Natural killer cell (primary cell): ENCODE measurements at regions not wholly inside any gene's neighbourhood (a gene's known extent, or its start where the extent isn't known, plus 50 kb on each side); places are given as distances from the start of the nearest gene placed in this dataset.

Experiments
- ATAC-seq, 3 donors: fragments of 150-1000 bp in 2 of 3; fragments of 200-7000 bp in 1 of 3; cut with Tn5 transposase; 1 replicate in 1 of 3; 2 replicates in 2 of 3; pipeline ENCODE4 v1.10.0; 2021; ENCODE audit warnings: mild to moderate bottlenecking in 2 of 3, moderate library complexity in 2 of 3
- DNase-seq, 2 donors: peaks; one replicate each; pipeline versions ENCODE4 v3.0.0 to v3.0.0-alpha.2; 2013 to 2021; ENCODE audit warnings: mixed read lengths in 1 of 2
- H3K27ac ChIP-seq: one replicate; pipeline ENCODE4 v1.5.1; 2013; ENCODE audit warnings: mild to moderate bottlenecking, low read length
- H3K27me3 ChIP-seq: one replicate; pipeline ENCODE4 v1.6.1; 2013; ENCODE audit warnings: low read length; ENCODE audit not compliant: control insufficient read depth, insufficient read depth
- H3K36me3 ChIP-seq: one replicate; pipeline ENCODE4 v1.6.1; 2013; ENCODE audit warnings: low read length; ENCODE audit not compliant: control insufficient read depth, insufficient read depth
- H3K4me1 ChIP-seq: one replicate; pipeline ENCODE4 v1.6.1; 2013; ENCODE audit warnings: low read length; ENCODE audit not compliant: control insufficient read depth, insufficient read depth
- H3K4me3 ChIP-seq: one replicate; pipeline ENCODE4 v1.5.1; 2013; ENCODE audit warnings: low read length
- H3K9me3 ChIP-seq: one replicate; pipeline ENCODE4 v1.6.1; 2013; ENCODE audit warnings: low read length; ENCODE audit not compliant: control insufficient read depth, insufficient read depth
- H3K27ac Mint-ChIP-seq, 2 donors: one replicate each; pipeline ENCODE4 v1.8.0; 2022; ENCODE audit warnings: mild to moderate bottlenecking in 2 of 2, mixed read lengths in 2 of 2, moderate library complexity in 1 of 2
- H3K27me3 Mint-ChIP-seq, 2 donors: one replicate each; pipeline ENCODE4 v1.8.0; 2022; ENCODE audit warnings: low read depth in 2 of 2, mixed read lengths in 2 of 2
- H3K36me3 Mint-ChIP-seq: one replicate; pipeline ENCODE4 v1.8.0; 2022; ENCODE audit warnings: mixed read lengths
- H3K4me1 Mint-ChIP-seq, 2 donors: one replicate each; pipeline ENCODE4 v1.8.0; 2022; ENCODE audit warnings: mixed read lengths in 2 of 2
- H3K4me3 Mint-ChIP-seq: one replicate; pipeline ENCODE4 v1.8.0; 2022; ENCODE audit warnings: mild to moderate bottlenecking, moderate library complexity, mixed read lengths
- H3K9me3 Mint-ChIP-seq, 2 donors: one replicate each; pipeline ENCODE4 v1.8.0; 2022; ENCODE audit warnings: mixed read lengths in 2 of 2
- WGBS: methylation state at CpG from one replicate; pipeline ENCODE4 v1.1.7; 2013; ENCODE audit warnings: missing lambda C conversion rate; ENCODE audit not compliant: insufficient coverage; 5-methylcytosine and 5-hydroxymethylcytosine counted together
- intact Hi-C: fragments of 100-400 bp; cut with micrococcal nuclease; formaldehyde crosslinking; loops from one replicate; pipeline ENCODE4 v1.14.2; 2022
- TF ChIP-seq, protein P1 (sequence below): fragments of 200-600 bp; IDR thresholded peaks from one replicate; pipeline ENCODE4 v1.8.0; 2022; ENCODE audit warnings: antibody characterized with exemption

- Histone ChIP-seq H3K4me3 (no peak overlapping the region), H3K4me1 (no peaks in the 10 kb centered on the region), H3K27ac (no peak overlapping the region), H3K36me3 (no peaks in the 10 kb centered on the region), H3K27me3 (no peaks in the 10 kb centered on the region), H3K9me3 (peaks cover 9% of the 10 kb centered on the region)
- Mint-ChIP-seq H3K36me3 (no peaks in the 10 kb centered on the region), H3K27me3 (no peaks in the 10 kb centered on the region), H3K4me1 (no peaks in the 10 kb centered on the region), H3K27ac (no peak overlapping the region), H3K4me3 (no peak overlapping the region), H3K9me3 (peaks cover 11 to 12% of the 10 kb centered on the region in 2 donors)
- WGBS: 92% methylated on average over 31 of the region's 32 CpGs
- intact Hi-C loops: no loop called here
- DNase-seq: no peak
- TF ChIP-seq, protein P1, sequence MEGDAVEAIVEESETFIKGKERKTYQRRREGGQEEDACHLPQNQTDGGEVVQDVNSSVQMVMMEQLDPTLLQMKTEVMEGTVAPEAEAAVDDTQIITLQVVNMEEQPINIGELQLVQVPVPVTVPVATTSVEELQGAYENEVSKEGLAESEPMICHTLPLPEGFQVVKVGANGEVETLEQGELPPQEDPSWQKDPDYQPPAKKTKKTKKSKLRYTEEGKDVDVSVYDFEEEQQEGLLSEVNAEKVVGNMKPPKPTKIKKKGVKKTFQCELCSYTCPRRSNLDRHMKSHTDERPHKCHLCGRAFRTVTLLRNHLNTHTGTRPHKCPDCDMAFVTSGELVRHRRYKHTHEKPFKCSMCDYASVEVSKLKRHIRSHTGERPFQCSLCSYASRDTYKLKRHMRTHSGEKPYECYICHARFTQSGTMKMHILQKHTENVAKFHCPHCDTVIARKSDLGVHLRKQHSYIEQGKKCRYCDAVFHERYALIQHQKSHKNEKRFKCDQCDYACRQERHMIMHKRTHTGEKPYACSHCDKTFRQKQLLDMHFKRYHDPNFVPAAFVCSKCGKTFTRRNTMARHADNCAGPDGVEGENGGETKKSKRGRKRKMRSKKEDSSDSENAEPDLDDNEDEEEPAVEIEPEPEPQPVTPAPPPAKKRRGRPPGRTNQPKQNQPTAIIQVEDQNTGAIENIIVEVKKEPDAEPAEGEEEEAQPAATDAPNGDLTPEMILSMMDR: no peak
- ATAC-seq: no peak
These were observed 263.8 kb downstream of the ZBBX start for GRCh38 chr3:167116120-167116922.

GRCh38 chr3:167115331-167115934 is 264.7 kb downstream of the ZBBX start:
- H3K9me3 ChIP-seq: peaks cover 9% of the 10 kb centered on the region
- Mint-ChIP-seq H3K4me3 (no peak overlapping the region), H3K4me1 (no peaks in the 10 kb centered on the region), H3K9me3 (peaks cover 11 to 12% of the 10 kb centered on the region in 2 donors), H3K27ac (no peak overlapping the region), H3K27me3 (no peaks in the 10 kb centered on the region), H3K36me3 (no peaks in the 10 kb centered on the region)
- no peak overlapping the region for H3K27ac ChIP-seq
- TF ChIP-seq, protein P1: no peak
- no peak overlapping the region for H3K4me3 ChIP-seq
- H3K4me1 ChIP-seq: no peaks in the 10 kb centered on the region
- ATAC-seq: no peak
- WGBS: 88% methylated on average over 11 of the region's 11 CpGs
- intact Hi-C loops: no loop called here
- no peak for DNase-seq
- no peaks in the 10 kb centered on the region for H3K27me3 ChIP-seq
- H3K36me3 ChIP-seq: no peaks in the 10 kb centered on the region

DNA sequence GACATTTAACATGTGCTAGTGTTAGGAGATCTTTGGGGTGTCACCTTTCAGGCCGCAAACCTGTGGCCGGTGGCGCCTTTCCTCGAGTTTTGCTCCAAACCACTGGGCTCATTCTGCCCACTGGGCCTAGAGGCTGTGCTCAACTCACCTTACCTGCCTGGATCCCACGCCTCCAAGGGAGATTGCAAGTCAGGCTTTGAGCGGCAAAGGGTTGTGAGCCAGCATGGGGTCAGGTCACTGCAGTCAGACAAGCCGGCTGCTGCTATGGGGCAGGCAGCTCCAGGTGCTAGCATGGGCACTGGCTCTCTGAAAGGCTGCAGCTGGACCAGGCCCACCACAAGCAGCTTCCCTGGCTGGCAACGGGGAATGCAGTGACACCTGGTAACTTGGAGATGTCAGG is 265.5 kb downstream of the ZBBX start:
- intact Hi-C loops: no loop called here
- H3K4me1 ChIP-seq: no peaks in the 10 kb centered on the region
- H3K36me3 Mint-ChIP-seq: no peaks in the 10 kb centered on the region
- H3K27ac ChIP-seq: no peak overlapping the region
- TF ChIP-seq, protein P1: no peak
- H3K27me3 Mint-ChIP-seq: no peaks in the 10 kb centered on the region
- WGBS: 89% methylated on average over 8 of the region's 8 CpGs
- peaks cover 14 to 15% of the 10 kb centered on the region in 2 donors for H3K9me3 Mint-ChIP-seq
- H3K4me3 ChIP-seq: no peak overlapping the region
- no peaks in the 10 kb centered on the region for H3K27me3 ChIP-seq
- no peak overlapping the region for H3K4me3 Mint-ChIP-seq
- H3K36me3 ChIP-seq: no peaks in the 10 kb centered on the region
- H3K4me1 Mint-ChIP-seq: no peaks in the 10 kb centered on the region
- peaks cover 9% of the 10 kb centered on the region for H3K9me3 ChIP-seq
- ATAC-seq (no peak), DNase-seq (no peak)
- no peak overlapping the region for H3K27ac Mint-ChIP-seq
